Activated T-cell treated with anti-CD3 and anti-CD28 coated beads, Interleukin-2, amount 50 U/mL, for 24 hours (primary cell): ENCODE measurements at regions not wholly inside any gene's neighbourhood (a gene's known extent, or its start where the extent isn't known, plus 50 kb on each side); places are given as distances from the start of the nearest gene placed in this dataset.

Experiments used
- DNase-seq: peaks from one replicate; pipeline ENCODE4 v3.0.0-alpha.2; 2020
- H3K27ac Mint-ChIP-seq: 2 replicates; pipeline ENCODE4 v1.8.0; 2020; ENCODE audit warnings: mild to moderate bottlenecking, mixed read lengths
- H3K27me3 Mint-ChIP-seq: 2 replicates; pipeline ENCODE4 v1.8.0; 2020; ENCODE audit warnings: mixed read lengths
- H3K36me3 Mint-ChIP-seq: 2 replicates; pipeline ENCODE4 v1.8.0; 2020; ENCODE audit warnings: low read depth, mixed read lengths
- H3K4me1 Mint-ChIP-seq: 2 replicates; pipeline ENCODE4 v1.8.0; 2020; ENCODE audit warnings: low read depth, mixed read lengths
- H3K4me3 Mint-ChIP-seq: 2 replicates; pipeline ENCODE4 v1.8.0; 2020; ENCODE audit warnings: mild to moderate bottlenecking, moderate library complexity, mixed read lengths
- H3K9me3 Mint-ChIP-seq: 2 replicates; pipeline ENCODE4 v1.8.0; 2020; ENCODE audit warnings: mixed read lengths

GRCh38 chr6:146908786-146909185, 295.4 kb upstream of the STXBP5 start:
- no peaks in the 10 kb centered on the region for H3K36me3 Mint-ChIP-seq
- no peak overlapping the region for H3K27ac Mint-ChIP-seq
- H3K27me3 Mint-ChIP-seq = peaks cover 8% of the 10 kb centered on the region
- H3K4me1 Mint-ChIP-seq = peaks cover under 1% of the 10 kb centered on the region
- H3K4me3 Mint-ChIP-seq = no peak overlapping the region
- H3K9me3 Mint-ChIP-seq = no peaks in the 10 kb centered on the region
- DNase-seq = no peak

- no peak for DNase-seq
- no peaks in the 10 kb centered on the region for H3K36me3 Mint-ChIP-seq
- H3K27ac Mint-ChIP-seq = no peak overlapping the region
- H3K4me3 Mint-ChIP-seq = no peak overlapping the region
- peaks cover 12% of the 10 kb centered on the region for H3K27me3 Mint-ChIP-seq
- H3K9me3 Mint-ChIP-seq = no peaks in the 10 kb centered on the region
- H3K4me1 Mint-ChIP-seq = peaks cover 6% of the 10 kb centered on the region
These were observed 294.8 kb upstream of the STXBP5 start for GRCh38 chr6:146909376-146909775.

GRCh38 chr6:146909886-146910285, 294.3 kb upstream of the STXBP5 start:
- Mint-ChIP-seq H3K36me3 (no peaks in the 10 kb centered on the region), H3K4me1 (peaks cover 12% of the 10 kb centered on the region), H3K27ac (no peak overlapping the region), H3K4me3 (no peak overlapping the region), H3K9me3 (no peaks in the 10 kb centered on the region), H3K27me3 (peaks cover 14% of the 10 kb centered on the region)
- DNase-seq = no peak

DNA sequence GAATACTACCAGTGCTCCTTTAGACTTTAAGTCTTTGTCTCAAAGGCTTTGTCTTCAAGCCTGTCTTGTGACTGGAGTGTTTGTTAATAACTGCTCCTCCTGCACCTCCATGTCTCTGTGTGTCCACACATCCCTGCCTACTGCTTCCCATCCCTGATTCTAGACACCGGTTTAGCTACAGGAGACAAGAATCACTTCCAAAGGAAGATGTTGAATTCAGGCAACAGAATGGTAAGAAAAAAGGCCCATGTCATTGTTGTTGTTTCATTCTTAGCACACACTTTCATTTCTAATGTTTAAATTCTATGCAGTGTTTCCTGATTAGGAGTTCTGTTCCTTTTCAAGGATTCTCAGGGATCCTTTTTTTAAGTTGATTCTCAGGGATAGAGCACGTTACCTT, 293.6 kb upstream of the STXBP5 start:
- Mint-ChIP-seq H3K9me3 (no peaks in the 10 kb centered on the region), H3K36me3 (no peaks in the 10 kb centered on the region), H3K4me1 (peaks cover 17% of the 10 kb centered on the region), H3K27me3 (peaks cover 17% of the 10 kb centered on the region), H3K4me3 (no peak overlapping the region), H3K27ac (no peak overlapping the region)
- no peak for DNase-seq

GRCh38 chr6:146911635-146912215, 292.5 kb upstream of the STXBP5 start:
- peaks cover 20% of the 10 kb centered on the region for H3K27me3 Mint-ChIP-seq
- no peak overlapping the region for H3K4me3 Mint-ChIP-seq
- H3K36me3 Mint-ChIP-seq = no peaks in the 10 kb centered on the region
- DNase-seq = no peak
- H3K27ac Mint-ChIP-seq = no peak overlapping the region
- no peaks in the 10 kb centered on the region for H3K9me3 Mint-ChIP-seq
- H3K4me1 Mint-ChIP-seq = peaks cover 23% of the 10 kb centered on the region

GRCh38 chr6:146912730-146913685, 291.2 kb upstream of the STXBP5 start:
- H3K9me3 Mint-ChIP-seq = no peaks in the 10 kb centered on the region
- H3K36me3 Mint-ChIP-seq = no peaks in the 10 kb centered on the region
- H3K27ac Mint-ChIP-seq = no peak overlapping the region
- H3K27me3 Mint-ChIP-seq = peaks cover 22% of the 10 kb centered on the region
- DNase-seq = no peak
- H3K4me3 Mint-ChIP-seq = no peak overlapping the region
- H3K4me1 Mint-ChIP-seq = peaks cover 23% of the 10 kb centered on the region

- no peaks in the 10 kb centered on the region for H3K9me3 Mint-ChIP-seq
- no peak overlapping the region for H3K4me3 Mint-ChIP-seq
- H3K27me3 Mint-ChIP-seq = peaks cover 22% of the 10 kb centered on the region
- H3K36me3 Mint-ChIP-seq = no peaks in the 10 kb centered on the region
- no peak for DNase-seq
- peak overlapping the region; percentile 12 for H3K27ac Mint-ChIP-seq
- H3K4me1 Mint-ChIP-seq = peaks cover 23% of the 10 kb centered on the region
These were observed 290.3 kb upstream of the STXBP5 start for GRCh38 chr6:146913842-146914488.

DNA sequence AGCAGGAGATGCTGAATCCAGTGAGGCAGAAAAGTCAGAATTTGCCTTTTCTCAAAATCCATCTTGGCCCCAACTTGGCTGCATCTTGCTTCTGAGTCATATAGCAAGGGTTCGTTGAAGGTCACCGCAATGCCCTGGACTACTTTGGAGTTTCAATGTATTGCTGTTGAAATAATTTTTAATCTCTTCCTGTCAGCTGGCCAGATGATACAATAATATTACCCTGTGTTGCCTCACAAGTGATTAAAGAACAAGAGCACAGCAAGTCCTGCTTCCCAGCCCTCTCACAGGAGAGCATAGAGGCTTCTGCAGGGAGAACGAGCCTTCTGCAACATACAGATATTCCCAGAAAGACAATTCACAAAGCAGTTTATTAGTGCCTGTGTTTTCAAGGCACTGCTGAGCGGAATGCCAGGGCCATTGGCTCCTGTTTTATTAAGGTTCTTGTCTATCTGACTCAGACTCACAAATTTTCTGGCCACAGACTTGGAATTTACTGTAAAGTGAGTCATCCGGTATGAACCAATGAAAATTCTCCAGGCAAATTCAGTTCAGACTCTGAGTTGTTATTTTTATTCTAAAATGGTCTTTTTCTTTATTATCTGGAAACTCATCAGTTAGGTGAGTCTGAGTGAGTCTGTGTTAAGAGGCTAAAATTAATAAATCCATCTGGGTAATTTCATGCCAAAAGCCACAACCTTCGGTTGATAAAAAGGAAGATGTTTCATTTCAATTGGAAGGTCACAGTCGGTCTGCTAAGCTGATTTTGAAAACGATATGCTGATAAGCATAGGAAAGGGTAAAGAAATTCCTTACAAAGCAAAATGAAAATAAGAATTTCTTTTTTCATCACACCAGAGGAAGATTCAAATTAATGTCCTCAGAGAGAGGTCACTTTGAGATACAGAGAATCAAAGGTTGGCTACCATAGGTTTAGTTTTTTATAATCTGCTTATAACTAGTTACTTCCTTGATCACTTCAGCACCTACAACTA, 289.4 kb upstream of the STXBP5 start:
- Mint-ChIP-seq H3K4me3 (no peak overlapping the region), H3K4me1 (peaks cover 23% of the 10 kb centered on the region), H3K9me3 (no peaks in the 10 kb centered on the region), H3K36me3 (no peaks in the 10 kb centered on the region), H3K27me3 (peaks cover 22% of the 10 kb centered on the region), H3K27ac (peak overlapping the region; percentile 1)
- no peak for DNase-seq

GRCh38 chr6:146915671-146916127, 288.5 kb upstream of the STXBP5 start:
- DNase-seq = no peak
- peaks cover 23% of the 10 kb centered on the region for H3K4me1 Mint-ChIP-seq
- H3K36me3 Mint-ChIP-seq = no peaks in the 10 kb centered on the region
- no peak overlapping the region for H3K4me3 Mint-ChIP-seq
- peaks cover 22% of the 10 kb centered on the region for H3K27me3 Mint-ChIP-seq
- no peak overlapping the region for H3K27ac Mint-ChIP-seq
- no peaks in the 10 kb centered on the region for H3K9me3 Mint-ChIP-seq

- Mint-ChIP-seq H3K27me3 (peaks cover 22% of the 10 kb centered on the region), H3K36me3 (no peaks in the 10 kb centered on the region), H3K27ac (no peak overlapping the region), H3K4me3 (no peak overlapping the region), H3K4me1 (peaks cover 23% of the 10 kb centered on the region), H3K9me3 (no peaks in the 10 kb centered on the region)
- DNase-seq = no peak
These were observed 287.7 kb upstream of the STXBP5 start for GRCh38 chr6:146916435-146917025.

DNA sequence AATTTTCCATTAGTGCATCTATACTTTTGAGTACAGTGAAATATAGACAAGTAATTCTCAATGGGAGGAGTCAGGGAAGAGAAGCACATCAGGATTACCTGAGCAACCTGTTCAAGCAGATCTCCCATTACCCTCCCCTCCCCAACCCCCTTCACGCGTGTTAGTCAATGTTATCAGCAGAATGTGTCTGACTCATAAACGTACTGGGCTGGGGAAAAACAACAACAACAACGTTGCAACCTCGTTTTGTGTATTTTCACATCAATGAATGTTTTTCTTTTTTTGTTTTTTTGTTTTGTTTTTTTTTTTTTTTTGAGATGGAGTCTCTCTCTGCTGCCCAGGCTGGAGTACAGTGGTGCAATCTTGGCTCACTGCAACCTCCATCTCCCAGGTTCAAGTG, 287.0 kb upstream of the STXBP5 start:
- Mint-ChIP-seq H3K4me1 (peaks cover 23% of the 10 kb centered on the region), H3K27ac (no peak overlapping the region)

GRCh38 chr6:146917979-146918378, 286.2 kb upstream of the STXBP5 start:
- Mint-ChIP-seq H3K27me3 (peaks cover 17% of the 10 kb centered on the region), H3K4me1 (peaks cover 23% of the 10 kb centered on the region), H3K27ac (no peak overlapping the region), H3K4me3 (no peak overlapping the region), H3K9me3 (no peaks in the 10 kb centered on the region), H3K36me3 (no peaks in the 10 kb centered on the region)
- no peak for DNase-seq

More for the DNA sequence above, 287.0 kb upstream of the STXBP5 start:
- Mint-ChIP-seq H3K27me3 (peaks cover 22% of the 10 kb centered on the region), H3K9me3 (no peaks in the 10 kb centered on the region), H3K36me3 (no peaks in the 10 kb centered on the region), H3K4me3 (no peak overlapping the region)
- no peak for DNase-seq

DNA sequence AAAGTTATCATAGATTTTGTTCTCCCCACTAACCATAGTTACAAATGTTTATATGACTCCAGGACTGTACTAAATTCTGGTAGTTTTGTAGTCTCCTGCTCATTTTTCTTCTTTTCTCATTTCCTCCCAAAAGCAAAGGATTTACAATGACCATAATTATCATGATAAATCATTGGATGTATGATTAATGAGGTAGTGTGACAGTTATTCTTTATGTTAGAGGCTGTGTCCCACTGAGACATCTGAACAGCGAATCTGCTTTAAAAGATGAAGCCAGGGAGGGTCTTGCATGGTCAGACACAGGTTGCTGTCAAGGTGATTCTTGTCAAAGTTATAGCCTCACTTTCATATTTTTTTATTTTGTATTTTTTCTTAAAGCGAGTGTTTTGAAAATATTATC, 285.2 kb upstream of the STXBP5 start:
- Mint-ChIP-seq H3K36me3 (no peaks in the 10 kb centered on the region), H3K27ac (no peak overlapping the region), H3K27me3 (peaks cover 11% of the 10 kb centered on the region)

More for the DNA sequence above, 285.2 kb upstream of the STXBP5 start:
- no peaks in the 10 kb centered on the region for H3K9me3 Mint-ChIP-seq
- no peak for DNase-seq
- H3K4me1 Mint-ChIP-seq = peaks cover 20% of the 10 kb centered on the region
- H3K4me3 Mint-ChIP-seq = no peak overlapping the region
